MM.1S (cell line): ENCODE measurements at regions not wholly inside any gene's neighbourhood (a gene's known extent, or its start where the extent isn't known, plus 50 kb on each side); places are given as distances from the start of the nearest gene placed in this dataset.

Experiments
- EZH2 ChIP-seq: fragments of 300-600 bp; sonication (generic); optimal IDR thresholded peaks from 2 replicates; pipeline ENCODE3; 2017; ENCODE audit warnings: low read depth, mild to moderate bottlenecking, antibody characterized with exemption, low read length, mixed read lengths
- TF ChIP-seq, protein P1 (sequence below): fragments of 300-600 bp; sonication (generic); IDR thresholded peaks from 2 replicates; pipeline ENCODE4 v1.5.1; 2016; ENCODE audit warnings: antibody characterized with exemption, low read length, mixed read lengths

DNA sequence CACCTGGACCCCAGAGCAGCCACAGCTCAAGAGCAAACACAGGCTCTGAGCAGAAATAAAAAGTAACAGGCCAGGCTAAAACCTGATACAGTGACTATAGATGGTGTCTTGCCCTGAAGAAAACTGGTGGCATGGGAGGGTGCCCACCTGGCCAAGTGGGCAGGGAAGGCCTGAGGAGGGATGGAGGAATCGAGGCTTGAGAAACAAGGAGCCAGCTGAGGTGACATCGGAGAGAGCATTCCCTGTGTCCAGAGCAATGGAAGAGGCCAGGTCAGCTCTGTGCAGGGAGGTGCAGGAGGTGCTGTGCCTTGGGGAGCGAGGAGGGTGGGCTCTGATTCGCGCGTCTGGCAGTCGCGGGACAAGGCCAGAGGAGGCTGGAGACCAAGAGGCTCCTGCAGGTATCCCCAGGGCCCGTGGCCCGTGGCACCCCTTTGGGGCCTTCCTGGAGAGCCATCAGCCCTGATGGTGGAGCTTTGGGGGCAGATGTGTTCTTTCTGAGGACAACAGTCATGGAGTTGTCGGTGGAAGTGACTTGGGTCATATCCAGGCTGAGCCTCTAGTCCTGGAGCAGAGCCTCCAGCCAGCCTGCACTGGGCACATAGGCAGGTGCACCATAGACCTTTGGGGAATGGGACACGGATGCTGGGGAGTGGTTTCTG, 56.1 kb downstream of the PLXNA1 start:
- TF ChIP-seq, protein P1, sequence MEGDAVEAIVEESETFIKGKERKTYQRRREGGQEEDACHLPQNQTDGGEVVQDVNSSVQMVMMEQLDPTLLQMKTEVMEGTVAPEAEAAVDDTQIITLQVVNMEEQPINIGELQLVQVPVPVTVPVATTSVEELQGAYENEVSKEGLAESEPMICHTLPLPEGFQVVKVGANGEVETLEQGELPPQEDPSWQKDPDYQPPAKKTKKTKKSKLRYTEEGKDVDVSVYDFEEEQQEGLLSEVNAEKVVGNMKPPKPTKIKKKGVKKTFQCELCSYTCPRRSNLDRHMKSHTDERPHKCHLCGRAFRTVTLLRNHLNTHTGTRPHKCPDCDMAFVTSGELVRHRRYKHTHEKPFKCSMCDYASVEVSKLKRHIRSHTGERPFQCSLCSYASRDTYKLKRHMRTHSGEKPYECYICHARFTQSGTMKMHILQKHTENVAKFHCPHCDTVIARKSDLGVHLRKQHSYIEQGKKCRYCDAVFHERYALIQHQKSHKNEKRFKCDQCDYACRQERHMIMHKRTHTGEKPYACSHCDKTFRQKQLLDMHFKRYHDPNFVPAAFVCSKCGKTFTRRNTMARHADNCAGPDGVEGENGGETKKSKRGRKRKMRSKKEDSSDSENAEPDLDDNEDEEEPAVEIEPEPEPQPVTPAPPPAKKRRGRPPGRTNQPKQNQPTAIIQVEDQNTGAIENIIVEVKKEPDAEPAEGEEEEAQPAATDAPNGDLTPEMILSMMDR: no peak
- TF ChIP-seq EZH2: no peak
